ENCODE measurements at regions not wholly inside any gene's neighbourhood (a gene's known extent, or its start where the extent isn't known, plus 50 kb on each side); places are given as distances from the start of the nearest gene placed in this dataset.

DNA sequence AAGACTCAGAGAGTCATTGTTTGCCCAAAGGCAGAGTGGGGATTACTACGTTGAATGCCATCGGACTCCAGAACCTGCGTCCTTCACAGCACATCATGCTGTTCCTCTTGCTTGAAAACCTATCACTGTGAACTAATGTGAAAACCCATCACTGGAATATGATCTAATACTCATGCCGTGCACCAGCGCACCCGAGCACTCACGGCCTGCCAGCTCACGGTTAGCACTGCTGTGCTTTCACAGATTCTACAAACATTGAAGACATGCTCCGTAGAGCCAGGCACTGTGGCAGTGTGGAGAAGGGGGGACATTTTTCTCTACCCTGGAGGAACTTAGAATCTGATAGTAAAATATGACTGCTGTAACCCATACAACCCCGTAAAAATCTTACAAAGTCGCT lies 350.4 kb downstream of the C16orf95 start:
- Histone ChIP-seq H3K9ac (ENCODE audit: low read depth, low read length) (no peak overlapping the region), H3K4me1 (ENCODE audit: insufficient read depth, low read length) (no peaks in the 10 kb centered on the region), H3K79me2 (ENCODE audit: insufficient read depth, low read length) (no peaks in the 10 kb centered on the region), H3K36me3 (ENCODE audit: insufficient read depth, low read length) (no peaks in the 10 kb centered on the region), H4K20me1 (ENCODE audit: insufficient read depth, low read length) (no peaks in the 10 kb centered on the region), H3K27me3 (ENCODE audit: insufficient read depth, low read length, poor library complexity) (no peaks in the 10 kb centered on the region), H3K9me3 (ENCODE audit: insufficient read depth, low read length, severe bottlenecking) (no peaks in the 10 kb centered on the region), H3K27ac (ENCODE audit: low read length) (no peak overlapping the region), H2AFZ (ENCODE audit: low read depth, low read length) (no peak overlapping the region), H3K4me3 (ENCODE audit: low read depth in 1 of 2, low read length in 2 of 2) (no peak overlapping the region), H3K4me2 (ENCODE audit: insufficient read depth, low read length) (no peak overlapping the region)
- no peak for TF ChIP-seq EZH2 (IDR thresholded peaks at IDR 0.05; ENCODE audit: borderline replicate concordance, low read depth, low read length, severe bottlenecking)
- TF ChIP-seq, protein P1, sequence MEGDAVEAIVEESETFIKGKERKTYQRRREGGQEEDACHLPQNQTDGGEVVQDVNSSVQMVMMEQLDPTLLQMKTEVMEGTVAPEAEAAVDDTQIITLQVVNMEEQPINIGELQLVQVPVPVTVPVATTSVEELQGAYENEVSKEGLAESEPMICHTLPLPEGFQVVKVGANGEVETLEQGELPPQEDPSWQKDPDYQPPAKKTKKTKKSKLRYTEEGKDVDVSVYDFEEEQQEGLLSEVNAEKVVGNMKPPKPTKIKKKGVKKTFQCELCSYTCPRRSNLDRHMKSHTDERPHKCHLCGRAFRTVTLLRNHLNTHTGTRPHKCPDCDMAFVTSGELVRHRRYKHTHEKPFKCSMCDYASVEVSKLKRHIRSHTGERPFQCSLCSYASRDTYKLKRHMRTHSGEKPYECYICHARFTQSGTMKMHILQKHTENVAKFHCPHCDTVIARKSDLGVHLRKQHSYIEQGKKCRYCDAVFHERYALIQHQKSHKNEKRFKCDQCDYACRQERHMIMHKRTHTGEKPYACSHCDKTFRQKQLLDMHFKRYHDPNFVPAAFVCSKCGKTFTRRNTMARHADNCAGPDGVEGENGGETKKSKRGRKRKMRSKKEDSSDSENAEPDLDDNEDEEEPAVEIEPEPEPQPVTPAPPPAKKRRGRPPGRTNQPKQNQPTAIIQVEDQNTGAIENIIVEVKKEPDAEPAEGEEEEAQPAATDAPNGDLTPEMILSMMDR (IDR thresholded peaks at IDR 0.05; ENCODE audit: borderline replicate concordance, extremely low read depth, low read length, poor library complexity, severe bottlenecking) = no peak
- DNase-seq (no peak), ATAC-seq (ENCODE audit: insufficient read depth, low read depth) (no peak)

DNA sequence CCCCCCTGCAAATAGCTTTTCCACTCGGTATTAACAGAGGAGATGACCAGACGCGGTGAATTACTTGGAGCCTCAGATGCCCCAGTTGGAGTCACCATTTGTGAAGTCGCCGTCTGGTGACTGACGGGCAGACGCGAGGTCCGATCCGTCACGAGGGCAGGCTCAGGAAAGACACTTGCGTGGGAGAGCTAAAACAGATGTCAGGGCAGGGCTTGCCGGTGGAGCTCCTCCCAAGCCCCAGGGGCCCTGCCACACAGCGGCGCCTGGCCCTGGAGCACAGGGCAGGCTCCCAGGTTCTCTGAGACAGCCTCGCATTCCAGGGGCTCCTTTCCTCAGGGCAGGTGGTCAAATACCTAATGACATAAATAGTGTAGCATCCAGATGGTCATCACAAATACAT lies 348.3 kb downstream of the C16orf95 start:
- ATAC-seq (ENCODE audit: insufficient read depth, low read depth) = no peak
- H3K4me1 ChIP-seq (ENCODE audit: insufficient read depth, low read length) = no peaks in the 10 kb centered on the region
- no peaks in the 10 kb centered on the region for H4K20me1 ChIP-seq (ENCODE audit: insufficient read depth, low read length)
- H3K9me3 ChIP-seq (ENCODE audit: insufficient read depth, low read length, severe bottlenecking) = no peaks in the 10 kb centered on the region
- H3K4me3 ChIP-seq (ENCODE audit: low read depth in 1 of 2, low read length in 2 of 2) = no peak overlapping the region
- no peak for DNase-seq
- no peak overlapping the region for H3K4me2 ChIP-seq (ENCODE audit: insufficient read depth, low read length)
- H2AFZ ChIP-seq (ENCODE audit: low read depth, low read length) = no peak overlapping the region
- no peak overlapping the region for H3K9ac ChIP-seq (ENCODE audit: low read depth, low read length)
- no peaks in the 10 kb centered on the region for H3K79me2 ChIP-seq (ENCODE audit: insufficient read depth, low read length)
- H3K27me3 ChIP-seq (ENCODE audit: insufficient read depth, low read length, poor library complexity) = no peaks in the 10 kb centered on the region
- H3K27ac ChIP-seq (ENCODE audit: low read length) = no peak overlapping the region
- H3K36me3 ChIP-seq (ENCODE audit: insufficient read depth, low read length) = no peaks in the 10 kb centered on the region
- no peak for TF ChIP-seq EZH2 (IDR thresholded peaks at IDR 0.05; ENCODE audit: borderline replicate concordance, low read depth, low read length, severe bottlenecking)
- TF ChIP-seq, protein P1 (IDR thresholded peaks at IDR 0.05; ENCODE audit: borderline replicate concordance, extremely low read depth, low read length, poor library complexity, severe bottlenecking) = no peak

DNA sequence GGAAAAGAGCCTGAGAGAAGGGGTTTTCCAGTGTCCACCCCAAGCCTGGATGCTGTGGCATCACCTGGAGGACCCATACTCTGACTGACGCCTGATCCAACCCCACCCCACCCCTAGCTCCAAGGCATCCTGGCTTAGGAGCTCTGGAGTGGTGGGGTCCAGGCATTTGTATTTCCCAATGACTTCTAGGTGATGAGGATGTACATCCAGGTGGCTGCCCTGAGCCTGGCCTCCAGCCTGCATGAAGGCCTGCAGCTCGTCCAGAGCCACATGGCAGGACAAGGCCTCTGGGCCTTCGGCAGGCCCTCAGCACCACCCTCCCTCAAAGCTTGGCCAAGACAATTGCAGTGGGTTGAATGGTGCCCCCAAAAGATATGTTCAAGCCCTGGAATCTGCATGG lies 347.5 kb downstream of the C16orf95 start:
- no peaks in the 10 kb centered on the region for H3K4me1 ChIP-seq (ENCODE audit: insufficient read depth, low read length)
- H3K9me3 ChIP-seq (ENCODE audit: insufficient read depth, low read length, severe bottlenecking) = no peaks in the 10 kb centered on the region
- H3K27me3 ChIP-seq (ENCODE audit: insufficient read depth, low read length, poor library complexity) = no peaks in the 10 kb centered on the region
- H3K27ac ChIP-seq (ENCODE audit: low read length) = no peak overlapping the region
- H2AFZ ChIP-seq (ENCODE audit: low read depth, low read length) = no peak overlapping the region
- H4K20me1 ChIP-seq (ENCODE audit: insufficient read depth, low read length) = no peaks in the 10 kb centered on the region
- H3K9ac ChIP-seq (ENCODE audit: low read depth, low read length) = no peak overlapping the region
- no peaks in the 10 kb centered on the region for H3K36me3 ChIP-seq (ENCODE audit: insufficient read depth, low read length)
- TF ChIP-seq, protein P1 (IDR thresholded peaks at IDR 0.05; ENCODE audit: borderline replicate concordance, extremely low read depth, low read length, poor library complexity, severe bottlenecking) = no peak
- TF ChIP-seq EZH2 (IDR thresholded peaks at IDR 0.05; ENCODE audit: borderline replicate concordance, low read depth, low read length, severe bottlenecking) = no peak
- H3K4me2 ChIP-seq (ENCODE audit: insufficient read depth, low read length) = no peak overlapping the region
- no peaks in the 10 kb centered on the region for H3K79me2 ChIP-seq (ENCODE audit: insufficient read depth, low read length)
- no peak for ATAC-seq (ENCODE audit: insufficient read depth, low read depth)
- DNase-seq = no peak
- no peak overlapping the region for H3K4me3 ChIP-seq (ENCODE audit: low read depth in 1 of 2, low read length in 2 of 2)

DNA sequence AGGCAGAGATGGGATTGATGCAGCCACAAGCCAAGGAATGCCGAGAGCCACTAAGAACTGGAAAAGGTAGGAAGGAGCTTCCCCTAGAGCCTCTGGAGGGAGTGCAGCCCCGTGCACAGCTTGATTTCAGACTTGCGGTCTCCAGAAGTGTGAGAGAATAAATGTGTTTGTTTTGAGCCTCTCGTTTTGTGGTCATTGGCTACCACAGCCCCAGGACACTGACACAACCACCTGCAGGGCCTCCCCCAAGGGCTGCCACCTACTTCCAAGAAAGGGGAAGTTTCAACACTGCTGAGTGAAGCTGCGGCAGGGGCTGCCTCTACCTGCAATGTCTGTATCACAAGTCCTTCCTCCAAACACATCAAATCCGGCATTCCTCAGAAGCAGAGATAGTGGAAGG lies 346.9 kb downstream of the C16orf95 start:
- no peaks in the 10 kb centered on the region for H3K27me3 ChIP-seq (ENCODE audit: insufficient read depth, low read length, poor library complexity)
- DNase-seq = no peak
- TF ChIP-seq EZH2 (IDR thresholded peaks at IDR 0.05; ENCODE audit: borderline replicate concordance, low read depth, low read length, severe bottlenecking) = no peak
- TF ChIP-seq, protein P1 (IDR thresholded peaks at IDR 0.05; ENCODE audit: borderline replicate concordance, extremely low read depth, low read length, poor library complexity, severe bottlenecking) = no peak

More for the DNA sequence above, 346.9 kb downstream of the C16orf95 start:
- Histone ChIP-seq H3K4me1 (ENCODE audit: insufficient read depth, low read length) (no peaks in the 10 kb centered on the region), H3K79me2 (ENCODE audit: insufficient read depth, low read length) (no peaks in the 10 kb centered on the region), H3K27ac (ENCODE audit: low read length) (no peak overlapping the region), H3K4me3 (ENCODE audit: low read depth in 1 of 2, low read length in 2 of 2) (no peak overlapping the region), H3K9ac (ENCODE audit: low read depth, low read length) (no peak overlapping the region), H3K36me3 (ENCODE audit: insufficient read depth, low read length) (no peaks in the 10 kb centered on the region), H3K4me2 (ENCODE audit: insufficient read depth, low read length) (no peak overlapping the region), H4K20me1 (ENCODE audit: insufficient read depth, low read length) (no peaks in the 10 kb centered on the region), H3K9me3 (ENCODE audit: insufficient read depth, low read length, severe bottlenecking) (no peaks in the 10 kb centered on the region), H2AFZ (ENCODE audit: low read depth, low read length) (no peak overlapping the region)
- ATAC-seq (ENCODE audit: insufficient read depth, low read depth) = no peak
